IMR-90 (cell line): ENCODE measurements at regions not wholly inside any gene's neighbourhood (a gene's known extent, or its start where the extent isn't known, plus 50 kb on each side); places are given as distances from the start of the nearest gene placed in this dataset.

ENCODE experiments used
- ATAC-seq: fragments of 200-7000 bp; cut with Tn5 transposase; 2 replicates; pipeline ENCODE4 v1.9.1; 2020; ENCODE audit warnings: low read depth, mild to moderate bottlenecking, moderate library complexity
- BruUV-seq: library from RNA; stranded (reverse); fragments of 400-500 nt; replicated peaks from 2 replicates; lab custom pipeline; 2021; lab: Mats Ljungman, UMichigan
- CTCF ChIA-PET: fragments of 300-600 bp; formaldehyde crosslinking; extraction: SDS; loops from one replicate; lab custom pipeline; 2021; ENCODE audit warnings: antibody characterized with exemption; lab: Yijun Ruan, JAX
- POLR2A ChIA-PET: fragments of 300-600 bp; sonication (Branson Sonifier 250); formaldehyde crosslinking; loops from one replicate; lab custom pipeline; 2022; ENCODE audit warnings: antibody characterized with exemption; ENCODE audit not compliant: unreplicated experiment; lab: Charles Lee
- DNase-seq: peaks from one replicate; pipeline ENCODE4 v3.0.0; 2013
- H2AFZ ChIP-seq: replicated peaks from 2 replicates; pipeline ENCODE3; 2013; ENCODE audit warnings: low read length, mild to moderate bottlenecking; ENCODE audit not compliant: poor library complexity
- H2AK5ac ChIP-seq: 2 replicates; pipeline ENCODE4 v1.6.1; 2013; ENCODE audit warnings: low read depth, low read length, inconsistent platforms
- H2AK9ac ChIP-seq: replicated peaks from 2 replicates; pipeline ENCODE3; 2013; ENCODE audit warnings: mild to moderate bottlenecking, low read depth, low read length, moderate library complexity; ENCODE audit not compliant: poor library complexity
- H2BK120ac ChIP-seq: 2 replicates; pipeline ENCODE4 v1.6.1; 2013; ENCODE audit warnings: low read depth, low read length, inconsistent platforms
- H2BK15ac ChIP-seq: 3 replicates; pipeline ENCODE4 v1.6.1; 2013; ENCODE audit warnings: low read depth, low read length, inconsistent platforms
- H2BK20ac ChIP-seq: 2 replicates; pipeline ENCODE4 v1.6.1; 2013; ENCODE audit warnings: low read depth, mild to moderate bottlenecking, inconsistent platforms, low read length, moderate library complexity
- H2BK5ac ChIP-seq: 2 replicates; pipeline ENCODE4 v1.6.1; 2013; ENCODE audit warnings: mild to moderate bottlenecking, low read depth, low read length, inconsistent platforms; ENCODE audit not compliant: poor library complexity, severe bottlenecking
- H3K14ac ChIP-seq: replicated peaks from 2 replicates; pipeline ENCODE4 v1.6.1; 2013; ENCODE audit warnings: low read depth, low read length, inconsistent platforms
- H3K18ac ChIP-seq: 2 replicates; pipeline ENCODE4 v1.6.1; 2013; ENCODE audit warnings: low read depth, low read length, control low read depth
- H3K23ac ChIP-seq: 2 replicates; pipeline ENCODE4 v1.6.1; 2013; ENCODE audit warnings: low read depth, low read length, inconsistent platforms
- H3K27ac ChIP-seq: 2 replicates; pipeline ENCODE4 v1.5.1; 2013; ENCODE audit warnings: mild to moderate bottlenecking, control low read depth, low read length; ENCODE audit not compliant: insufficient read depth
- H3K27me3 ChIP-seq: 2 replicates; pipeline ENCODE4 v1.6.1; 2013; ENCODE audit warnings: low read length; ENCODE audit not compliant: control insufficient read depth, insufficient read depth
- H3K36me3 ChIP-seq: 2 replicates; pipeline ENCODE4 v1.6.1; 2013; ENCODE audit warnings: low read length, mixed read lengths; ENCODE audit not compliant: control insufficient read depth, insufficient read depth
- H3K4ac ChIP-seq: 2 replicates; pipeline ENCODE4 v1.6.1; 2013; ENCODE audit warnings: low read depth, low read length, inconsistent platforms
- H3K4me1 ChIP-seq: 2 replicates; pipeline ENCODE4 v1.6.1; 2013; ENCODE audit warnings: low read length, mixed read lengths; ENCODE audit not compliant: control insufficient read depth, insufficient read depth
- H3K4me2 ChIP-seq: 2 replicates; pipeline ENCODE4 v1.6.1; 2013; ENCODE audit warnings: low read depth, mild to moderate bottlenecking, control low read depth, low read length, moderate library complexity
- H3K4me3 ChIP-seq: 2 replicates; pipeline ENCODE4 v1.5.1; 2013; ENCODE audit warnings: low read depth, mild to moderate bottlenecking, control low read depth, low read length, moderate library complexity; ENCODE audit not compliant: insufficient read depth
- H3K56ac ChIP-seq: 2 replicates; pipeline ENCODE4 v1.6.1; 2013; ENCODE audit warnings: low read length, inconsistent platforms; ENCODE audit not compliant: insufficient read depth; ENCODE audit errors: extremely low read depth
- H3K79me1 ChIP-seq, 2 experiments: 2 replicates each; pipeline ENCODE4 v1.6.1; 2013; ENCODE audit warnings: low read length in 2 of 2, inconsistent platforms in 1 of 2, low read depth in 1 of 2
- H3K9ac ChIP-seq: 2 replicates; pipeline ENCODE4 v1.6.1; 2013; ENCODE audit warnings: low read depth, low read length, control low read depth
- H3K9me1 ChIP-seq: 2 replicates; pipeline ENCODE4 v1.6.1; 2013; ENCODE audit warnings: low read length, inconsistent platforms; ENCODE audit not compliant: insufficient read depth
- H3K9me3 ChIP-seq: 2 replicates; pipeline ENCODE4 v1.6.1; 2013; ENCODE audit warnings: low read length; ENCODE audit not compliant: control insufficient read depth, insufficient read depth
- H4K20me1 ChIP-seq: 2 replicates; pipeline ENCODE4 v1.6.1; 2013; ENCODE audit warnings: low read length, inconsistent platforms; ENCODE audit not compliant: insufficient read depth
- H4K5ac ChIP-seq: 2 replicates; pipeline ENCODE4 v1.6.1; 2013; ENCODE audit warnings: mild to moderate bottlenecking, low read depth, low read length, control low read depth
- H4K8ac ChIP-seq, 2 experiments: 2 replicates each; pipeline ENCODE4 v1.6.1; 2013; ENCODE audit warnings: low read depth in 2 of 2, low read length in 2 of 2, control low read depth in 1 of 2, inconsistent platforms in 1 of 2
- H4K91ac ChIP-seq: 2 replicates; pipeline ENCODE4 v1.6.1; 2013; ENCODE audit warnings: low read depth, low read length, inconsistent platforms; ENCODE audit not compliant: insufficient read depth
- BHLHE40 ChIP-seq: fragments of 150-350 bp; IDR thresholded peaks from 2 replicates; pipeline ENCODE4 v1.6.1; 2016; ENCODE audit warnings: mild to moderate bottlenecking, low read depth, low read length
- CEBPB ChIP-seq: IDR thresholded peaks from 2 replicates; pipeline ENCODE4 v1.6.1; 2012; ENCODE audit warnings: low read depth, low read length, improper control_type of control experiment
- FOS ChIP-seq: fragments of 150-350 bp; IDR thresholded peaks from 2 replicates; pipeline ENCODE4 v1.6.1; 2016; ENCODE audit warnings: low read depth, low read length
- MAFK ChIP-seq: IDR thresholded peaks from 2 replicates; pipeline ENCODE4 v1.6.1; 2012; ENCODE audit warnings: low read depth, low read length, improper control_type of control experiment
- MAZ ChIP-seq: IDR thresholded peaks from 2 replicates; pipeline ENCODE4 v1.6.1; 2012; ENCODE audit warnings: low read depth, mild to moderate bottlenecking, low read length, improper control_type of control experiment, moderate library complexity, borderline replicate concordance
- MXI1 ChIP-seq: IDR thresholded peaks from 2 replicates; pipeline ENCODE4 v1.6.1; 2012; ENCODE audit warnings: low read depth, mild to moderate bottlenecking, low read length, moderate library complexity, borderline replicate concordance
- NFE2L2 ChIP-seq: fragments of 150-350 bp; IDR thresholded peaks from 2 replicates; pipeline ENCODE4 v1.6.1; 2016; ENCODE audit warnings: low read depth, mild to moderate bottlenecking, low read length
- POLR2A ChIP-seq: IDR thresholded peaks from 2 replicates; pipeline ENCODE4 v1.6.1; 2012; ENCODE audit warnings: mild to moderate bottlenecking, low read depth, low read length
- RCOR1 ChIP-seq: IDR thresholded peaks from 2 replicates; pipeline ENCODE4 v1.6.1; 2012; ENCODE audit warnings: mild to moderate bottlenecking, low read length, improper control_type of control experiment; ENCODE audit not compliant: insufficient replicate concordance
- SMC3 ChIP-seq: fragments of 150-350 bp; IDR thresholded peaks from 2 replicates; pipeline ENCODE4 v1.6.1; 2016; ENCODE audit warnings: low read depth, mild to moderate bottlenecking, antibody characterized with exemption, low read length, moderate library complexity
- WGBS, 2 experiments: methylation state at CpG; one replicate each; pipeline versions ENCODE4 v1.1.5 to v1.1.7; 2013; ENCODE audit warnings: missing lambda C conversion rate in 2 of 2; ENCODE audit not compliant: insufficient read length in 1 of 2; ENCODE audit errors: extremely low coverage in 2 of 2; 5-methylcytosine and 5-hydroxymethylcytosine counted together
- dilution Hi-C: fragments of 300-500 bp; cut with HindIII; formaldehyde crosslinking; loops from one replicate; pipeline ENCODE4 v1.14.3; 2018; ENCODE audit warnings: low sequenced_read_pairs; ENCODE audit not compliant: unreplicated experiment
- in situ Hi-C: fragments of 300-500 bp; cut with MboI; formaldehyde crosslinking; loops from 3 replicates; pipeline ENCODE4 v1.14.3; 2019; ENCODE audit warnings: low sequenced_read_pairs, inconsistent platforms, mixed read lengths
- intact Hi-C: fragments of 100-400 bp; cut with micrococcal nuclease; formaldehyde crosslinking; loops from 2 replicates; pipeline ENCODE4 v1.10.0; 2022
- TF ChIP-seq, protein P1 (sequence below): fragments of 150-350 bp; IDR thresholded peaks from 2 replicates; pipeline ENCODE4 v1.6.1; 2016; ENCODE audit warnings: low read depth, mild to moderate bottlenecking, low read length, moderate library complexity, borderline replicate concordance

DNA sequence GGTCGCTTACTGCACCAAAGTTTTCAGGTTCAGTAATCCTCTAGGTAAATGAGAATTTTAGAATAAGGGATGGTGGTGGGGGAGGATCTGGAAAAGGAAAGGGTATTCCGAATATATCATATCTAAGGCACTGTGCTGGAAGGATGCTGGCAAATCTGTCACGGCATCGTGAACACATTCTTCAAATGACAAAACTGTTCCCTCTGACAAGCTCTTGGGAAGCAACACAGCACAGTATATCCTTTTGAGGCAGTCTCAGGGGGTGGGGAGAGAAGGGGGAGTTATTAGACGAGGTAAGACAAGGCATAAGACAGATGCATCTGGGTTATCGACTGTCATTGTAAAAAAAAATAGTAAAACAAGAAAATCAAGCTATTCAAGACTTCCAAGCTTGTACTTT, 289.6 kb upstream of the LRRN1 start:
- TF ChIP-seq BHLHE40 = no peak
- no peak for TF ChIP-seq MAFK
- no peak for TF ChIP-seq RCOR1
- no peak for TF ChIP-seq NFE2L2
- no peak for TF ChIP-seq MAZ
- no peak for TF ChIP-seq SMC3
- TF ChIP-seq MXI1 = no peak
- TF ChIP-seq, protein P1, sequence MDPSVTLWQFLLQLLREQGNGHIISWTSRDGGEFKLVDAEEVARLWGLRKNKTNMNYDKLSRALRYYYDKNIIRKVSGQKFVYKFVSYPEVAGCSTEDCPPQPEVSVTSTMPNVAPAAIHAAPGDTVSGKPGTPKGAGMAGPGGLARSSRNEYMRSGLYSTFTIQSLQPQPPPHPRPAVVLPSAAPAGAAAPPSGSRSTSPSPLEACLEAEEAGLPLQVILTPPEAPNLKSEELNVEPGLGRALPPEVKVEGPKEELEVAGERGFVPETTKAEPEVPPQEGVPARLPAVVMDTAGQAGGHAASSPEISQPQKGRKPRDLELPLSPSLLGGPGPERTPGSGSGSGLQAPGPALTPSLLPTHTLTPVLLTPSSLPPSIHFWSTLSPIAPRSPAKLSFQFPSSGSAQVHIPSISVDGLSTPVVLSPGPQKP = no peak
- TF ChIP-seq POLR2A = no peak
- no peak for TF ChIP-seq FOS
- TF ChIP-seq CEBPB = no peak
- Histone ChIP-seq H3K27ac (no peak overlapping the region), H2BK120ac (no peak overlapping the region), H3K79me1 (no peaks in the 10 kb centered on the region), H3K18ac (no peak overlapping the region), H3K9me1 (no peaks in the 10 kb centered on the region), H3K27me3 (no peaks in the 10 kb centered on the region), H2BK15ac (no peak overlapping the region), H4K91ac (no peak overlapping the region), H3K56ac (no peak overlapping the region), H3K9me3 (peaks cover 3% of the 10 kb centered on the region), H3K4me3 (no peak overlapping the region), H3K36me3 (no peaks in the 10 kb centered on the region), H3K4ac (no peak overlapping the region), H3K4me2 (no peak overlapping the region), H3K23ac (no peak overlapping the region), H2BK5ac (no peak overlapping the region), H3K14ac (no peak overlapping the region), H2AK5ac (no peak overlapping the region), H4K5ac (no peak overlapping the region), H2AK9ac (no peak overlapping the region), H4K8ac (no peak overlapping the region), H4K20me1 (no peaks in the 10 kb centered on the region), H3K4me1 (no peaks in the 10 kb centered on the region), H2BK20ac (no peak overlapping the region), H3K9ac (no peak overlapping the region), H2AFZ (no peak overlapping the region)
- POLR2A ChIA-PET = no interaction called here
- no CpG with 5 or more reads among the region's 6 CpGs for WGBS, 2 experiments
- intact Hi-C loops (no loop called here), in situ Hi-C loops (no loop called here), dilution Hi-C loops (no loop called here)
- no TSS peak for BruUV-seq
- ATAC-seq (no peak), DNase-seq (no peak)
- CTCF ChIA-PET = no interaction called here
